Transverse colon (tissue), 4 donors: ENCODE measurements at regions not wholly inside any gene's neighbourhood (a gene's known extent, or its start where the extent isn't known, plus 50 kb on each side); places are given as distances from the start of the nearest gene placed in this dataset.

Source experiments
- CTCF ChIP-seq, 5 experiments: fragments of 200-600 bp in 3 of 5; fragments of 450-650 bp in 2 of 5; sonication (generic) in 3 of 5; IDR thresholded peaks; 1 replicate in 2 of 5; 2 replicates in 3 of 5; pipeline ENCODE4 v1.5.1; 2016 to 2017; ENCODE audit warnings: antibody characterized with exemption in 5 of 5, inconsistent platforms in 3 of 5, mild to moderate bottlenecking in 2 of 5, moderate library complexity in 1 of 5
- POLR2A ChIP-seq: fragments of 450-650 bp; IDR thresholded peaks from one replicate; pipeline ENCODE4 v1.6.1; 2016; ENCODE audit warnings: antibody characterized with exemption, mild to moderate bottlenecking, moderate library complexity
- POLR2AphosphoS5 ChIP-seq, 3 donors: sonication (generic); formaldehyde crosslinking; IDR thresholded peaks; one replicate each; pipeline ENCODE4 v1.6.1; 2016; ENCODE audit warnings: antibody characterized with exemption in 3 of 3

GRCh38 chr10:111988646-111989045, 194.9 kb downstream of the GPAM start:
- TF ChIP-seq CTCF (IDR thresholded peaks at IDR 0.05), result no peak
- no peak for TF ChIP-seq POLR2AphosphoS5 (IDR thresholded peaks at IDR 0.05)
- TF ChIP-seq POLR2A, result no peak
